ENCODE measurements at regions not wholly inside any gene's neighbourhood (a gene's known extent, or its start where the extent isn't known, plus 50 kb on each side); places are given as distances from the start of the nearest gene placed in this dataset.

- no peak for TF ChIP-seq POLR2AphosphoS5 (IDR thresholded peaks at IDR 0.05; ENCODE audit: low read depth)
- TF ChIP-seq CTCF (IDR thresholded peaks at IDR 0.05; ENCODE audit: insufficient read depth, low read length), result no peak
Measured at GRCh38 chr4:27518876-27519275, 658.2 kb downstream of the STIM2 start.

All from HL-60 (cell line).